ENCODE measurements at regions not wholly inside any gene's neighbourhood (a gene's known extent, or its start where the extent isn't known, plus 50 kb on each side); places are given as distances from the start of the nearest gene placed in this dataset.

DNA sequence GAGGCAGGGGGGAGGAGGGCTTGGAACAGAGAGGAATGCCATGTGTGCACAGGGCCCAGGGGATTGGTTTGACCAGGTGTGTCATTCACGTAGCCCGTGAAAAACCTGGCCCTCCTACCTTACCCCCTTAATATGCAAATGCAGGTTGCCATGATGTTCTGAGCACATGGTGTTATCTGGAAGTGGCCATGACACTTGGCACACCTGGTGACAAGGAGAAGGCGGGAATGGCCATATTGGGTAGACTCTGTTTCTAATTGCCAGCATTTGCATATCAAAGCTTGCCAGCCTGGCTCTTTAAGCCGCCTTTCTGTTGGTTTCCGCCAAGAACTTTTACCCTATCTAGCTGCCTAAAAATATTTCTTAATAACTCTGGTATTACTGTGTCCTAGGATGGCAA, 202.1 kb upstream of the DPH6 start:
- DNase-seq (ENCODE audit: low read depth) (no peak), FAIRE-seq (no peak)
- Histone ChIP-seq H3K36me3 (ENCODE audit: control insufficient read depth, insufficient read depth, low read length) (no peaks in the 10 kb centered on the region), H3K27me3 (ENCODE audit: control insufficient read depth, insufficient read depth, low read length) (no peaks in the 10 kb centered on the region), H3K4me3 (ENCODE audit: low read depth, low read length) (no peak overlapping the region)
- TF ChIP-seq, protein P1, sequence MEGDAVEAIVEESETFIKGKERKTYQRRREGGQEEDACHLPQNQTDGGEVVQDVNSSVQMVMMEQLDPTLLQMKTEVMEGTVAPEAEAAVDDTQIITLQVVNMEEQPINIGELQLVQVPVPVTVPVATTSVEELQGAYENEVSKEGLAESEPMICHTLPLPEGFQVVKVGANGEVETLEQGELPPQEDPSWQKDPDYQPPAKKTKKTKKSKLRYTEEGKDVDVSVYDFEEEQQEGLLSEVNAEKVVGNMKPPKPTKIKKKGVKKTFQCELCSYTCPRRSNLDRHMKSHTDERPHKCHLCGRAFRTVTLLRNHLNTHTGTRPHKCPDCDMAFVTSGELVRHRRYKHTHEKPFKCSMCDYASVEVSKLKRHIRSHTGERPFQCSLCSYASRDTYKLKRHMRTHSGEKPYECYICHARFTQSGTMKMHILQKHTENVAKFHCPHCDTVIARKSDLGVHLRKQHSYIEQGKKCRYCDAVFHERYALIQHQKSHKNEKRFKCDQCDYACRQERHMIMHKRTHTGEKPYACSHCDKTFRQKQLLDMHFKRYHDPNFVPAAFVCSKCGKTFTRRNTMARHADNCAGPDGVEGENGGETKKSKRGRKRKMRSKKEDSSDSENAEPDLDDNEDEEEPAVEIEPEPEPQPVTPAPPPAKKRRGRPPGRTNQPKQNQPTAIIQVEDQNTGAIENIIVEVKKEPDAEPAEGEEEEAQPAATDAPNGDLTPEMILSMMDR (IDR thresholded peaks at IDR 0.05; ENCODE audit: insufficient read depth, low read length, severe bottlenecking) = no peak

DNA sequence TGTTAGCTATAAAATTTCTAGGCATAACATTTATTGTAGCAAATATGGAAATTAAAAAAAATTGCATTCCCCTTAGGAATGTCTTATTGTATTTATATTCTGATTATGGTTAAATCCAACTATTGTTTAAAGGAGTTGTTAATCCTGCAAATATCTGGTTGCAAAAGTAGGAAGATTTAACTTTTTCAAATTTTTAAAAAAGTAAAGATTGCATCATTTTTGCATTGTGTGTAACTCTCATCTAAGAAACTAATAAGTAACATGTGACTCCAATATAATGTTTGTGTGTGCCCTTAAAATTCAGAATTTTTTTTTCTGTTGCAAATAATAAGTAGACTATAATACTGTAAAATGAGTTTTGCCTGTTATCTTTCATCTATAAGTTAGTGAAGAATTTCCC, 204.1 kb upstream of the DPH6 start:
- no peaks in the 10 kb centered on the region for H3K36me3 ChIP-seq (ENCODE audit: control insufficient read depth, insufficient read depth, low read length)
- FAIRE-seq (no peak), DNase-seq (ENCODE audit: low read depth) (no peak)
- H3K27me3 ChIP-seq (ENCODE audit: control insufficient read depth, insufficient read depth, low read length) = no peaks in the 10 kb centered on the region
- TF ChIP-seq, protein P1 (IDR thresholded peaks at IDR 0.05; ENCODE audit: insufficient read depth, low read length, severe bottlenecking) = no peak
- no peak overlapping the region for H3K4me3 ChIP-seq (ENCODE audit: low read depth, low read length)

DNA sequence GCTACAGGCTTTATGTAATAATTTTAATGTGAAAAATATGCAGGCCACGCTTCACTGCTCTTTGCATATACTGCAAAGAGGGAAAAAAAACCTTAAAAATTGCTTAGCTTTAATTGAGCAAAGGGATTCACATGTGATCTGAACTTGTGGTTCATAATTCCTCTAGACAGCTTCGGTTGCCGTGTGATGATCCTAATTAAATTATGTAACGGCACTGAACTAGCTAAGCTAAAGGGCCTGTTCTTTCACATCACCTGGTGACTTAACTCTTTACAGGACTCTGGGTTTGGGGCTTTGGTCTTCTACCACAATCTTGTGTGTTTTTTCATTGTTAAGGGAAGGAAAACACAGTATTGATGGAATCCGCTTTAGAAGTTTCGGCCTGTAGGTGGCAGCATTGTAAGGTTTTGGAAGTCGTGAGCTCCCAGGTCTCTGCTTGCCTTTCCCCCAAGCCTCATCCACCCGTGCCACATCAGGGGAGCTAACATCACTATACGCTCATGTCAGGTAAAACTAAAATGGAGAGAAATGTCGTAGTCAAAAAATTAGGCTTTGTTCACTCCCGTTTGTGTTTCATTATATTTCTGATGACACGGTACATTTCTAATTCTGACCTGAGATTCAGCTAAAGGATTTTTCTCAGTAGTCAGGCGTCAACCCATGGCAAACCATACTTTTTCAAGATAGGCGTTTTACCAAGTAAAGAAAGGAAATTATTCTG, 205.6 kb upstream of the DPH6 start:
- peak; percentile 36 for FAIRE-seq
- no peak overlapping the region for H3K4me3 ChIP-seq (ENCODE audit: low read depth, low read length)

DNA sequence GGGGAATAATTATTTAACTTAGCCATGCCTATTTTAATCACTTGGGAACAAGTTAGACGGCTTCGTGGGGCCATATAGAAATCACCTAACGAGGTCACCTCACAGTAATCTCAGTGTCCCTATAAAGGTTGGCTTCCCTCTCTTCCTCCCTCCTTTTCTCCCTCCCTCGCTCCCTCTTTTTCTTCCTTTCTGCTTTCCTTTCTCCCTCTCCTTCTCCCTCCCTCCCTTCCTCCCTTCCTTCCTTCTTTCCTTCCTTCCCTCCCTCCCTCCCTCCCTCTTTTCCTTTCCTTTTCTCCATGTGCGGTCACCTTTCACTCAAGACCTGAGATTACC, 206.1 kb upstream of the DPH6 start:
- FAIRE-seq = no peak
- Histone ChIP-seq H3K4me3 (ENCODE audit: low read depth, low read length) (no peak overlapping the region), H3K27me3 (ENCODE audit: control insufficient read depth, insufficient read depth, low read length) (no peaks in the 10 kb centered on the region), H3K36me3 (ENCODE audit: control insufficient read depth, insufficient read depth, low read length) (no peaks in the 10 kb centered on the region)
- TF ChIP-seq, protein P1 (IDR thresholded peaks at IDR 0.05; ENCODE audit: insufficient read depth, low read length, severe bottlenecking) = no peak
- no peak for DNase-seq (ENCODE audit: low read depth)

More for the DNA sequence above, 205.6 kb upstream of the DPH6 start:
- TF ChIP-seq, protein P1 (IDR thresholded peaks at IDR 0.05; ENCODE audit: insufficient read depth, low read length, severe bottlenecking) = peak; percentile 80
- Histone ChIP-seq H3K36me3 (ENCODE audit: control insufficient read depth, insufficient read depth, low read length) (no peaks in the 10 kb centered on the region), H3K27me3 (ENCODE audit: control insufficient read depth, insufficient read depth, low read length) (no peaks in the 10 kb centered on the region)
- peak; percentile 59 for DNase-seq (ENCODE audit: low read depth)

DNA sequence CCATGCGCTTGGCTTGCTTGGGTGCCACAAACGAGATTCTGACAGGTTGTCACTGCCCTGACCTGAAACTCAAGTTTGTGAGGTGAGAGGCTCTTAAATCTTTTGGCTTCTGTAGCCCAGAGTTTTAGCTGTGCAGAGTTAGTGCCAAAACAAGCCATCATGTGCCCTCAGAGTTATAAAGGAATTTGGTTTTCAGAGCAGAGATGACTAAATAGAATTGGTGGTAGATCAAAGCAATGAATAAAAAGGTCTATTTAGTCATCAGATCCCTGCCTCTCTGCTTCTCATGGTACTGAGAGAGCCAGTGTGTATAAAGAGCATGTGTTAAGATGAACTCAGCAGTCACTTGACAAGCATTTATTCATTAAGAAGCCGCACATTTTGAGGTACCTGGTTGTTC, 207.5 kb upstream of the DPH6 start:
- Histone ChIP-seq H3K4me3 (ENCODE audit: low read depth, low read length) (no peak overlapping the region), H3K27me3 (ENCODE audit: control insufficient read depth, insufficient read depth, low read length) (no peaks in the 10 kb centered on the region), H3K36me3 (ENCODE audit: control insufficient read depth, insufficient read depth, low read length) (no peaks in the 10 kb centered on the region)
- DNase-seq (ENCODE audit: low read depth) (peak; percentile 13), FAIRE-seq (no peak)
- TF ChIP-seq, protein P1 (IDR thresholded peaks at IDR 0.05; ENCODE audit: insufficient read depth, low read length, severe bottlenecking) = no peak

DNA sequence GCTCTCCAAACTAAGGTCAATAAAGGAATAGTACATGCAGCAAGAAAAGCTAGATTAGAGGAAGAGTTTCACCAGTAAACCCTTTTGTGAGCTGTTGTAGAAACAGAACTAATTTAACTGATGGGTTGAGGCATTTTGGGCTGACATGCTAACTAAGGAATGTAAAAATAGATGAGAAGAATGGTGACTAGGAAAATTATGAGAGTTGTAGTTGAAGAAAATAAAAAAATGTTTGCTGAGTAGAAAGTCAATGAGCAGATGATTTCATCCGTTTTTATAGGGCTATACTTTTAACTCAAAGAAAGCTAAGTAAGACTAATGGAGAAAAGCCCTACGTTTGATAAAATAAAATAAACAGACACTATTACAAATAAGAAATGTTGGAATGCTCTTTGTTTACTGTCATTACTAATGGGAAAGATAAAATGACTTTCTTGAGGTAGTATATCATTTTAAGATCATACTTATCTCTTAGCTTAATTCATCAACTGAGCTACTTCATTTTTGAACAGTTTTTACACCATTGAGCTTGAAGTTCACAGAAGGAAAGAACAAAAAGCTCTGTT, 209.4 kb upstream of the DPH6 start:
- DNase-seq (ENCODE audit: low read depth) = no peak
- H3K36me3 ChIP-seq (ENCODE audit: control insufficient read depth, insufficient read depth, low read length) = no peaks in the 10 kb centered on the region
- FAIRE-seq = no peak
- no peak overlapping the region for H3K4me3 ChIP-seq (ENCODE audit: low read depth, low read length)
- TF ChIP-seq, protein P1 (IDR thresholded peaks at IDR 0.05; ENCODE audit: insufficient read depth, low read length, severe bottlenecking) = no peak
- H3K27me3 ChIP-seq (ENCODE audit: control insufficient read depth, insufficient read depth, low read length) = no peaks in the 10 kb centered on the region
